ENCODE measurements at regions not wholly inside any gene's neighbourhood (a gene's known extent, or its start where the extent isn't known, plus 50 kb on each side); places are given as distances from the start of the nearest gene placed in this dataset.

DNA sequence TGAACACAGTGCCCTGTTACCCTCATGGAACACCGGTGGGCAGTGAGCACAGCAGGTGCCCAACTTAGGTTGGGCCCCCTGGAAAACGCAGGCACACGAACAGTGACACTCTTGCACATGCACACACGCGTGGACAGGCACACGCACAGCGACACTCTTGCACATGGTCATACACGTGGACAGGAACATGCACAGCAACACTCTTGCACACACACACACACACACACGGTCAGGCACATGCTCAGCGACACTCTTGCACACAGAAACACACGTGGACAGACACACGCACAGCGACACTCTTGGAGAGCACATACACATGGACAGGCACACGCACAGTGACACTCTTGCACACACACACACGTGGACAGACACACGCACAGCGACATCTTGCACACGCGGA, 559.4 kb upstream of the ADAMTS16 start:
- BruUV-seq (replicated peaks), result no TSS peak
- H3K4me3 ChIP-seq (replicated peaks in 1 of 3; ENCODE audit: insufficient read depth in 1 of 3, low read depth in 1 of 3, low read length in 3 of 3), result no peak overlapping the region
- CTCF ChIA-PET, result no interaction called here
- TF ChIP-seq FOS (IDR thresholded peaks at IDR 0.05; ENCODE audit: borderline replicate concordance, insufficient read depth, low read length) (no peak), GATA2 (IDR thresholded peaks at IDR 0.05; ENCODE audit: insufficient read depth, insufficient read length, low read depth, low read length) (no peak)
- TF ChIP-seq, protein P1, sequence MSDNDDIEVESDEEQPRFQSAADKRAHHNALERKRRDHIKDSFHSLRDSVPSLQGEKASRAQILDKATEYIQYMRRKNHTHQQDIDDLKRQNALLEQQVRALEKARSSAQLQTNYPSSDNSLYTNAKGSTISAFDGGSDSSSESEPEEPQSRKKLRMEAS (IDR thresholded peaks at IDR 0.05; ENCODE audit: insufficient read depth, insufficient read length), result no peak
- dilution Hi-C loops (cut with MboI; ENCODE audit: extremely low pct_ligation_motif_present, low sequenced_read_pairs), result no loop called here
- H3K4me2 ChIP-seq (ENCODE audit: insufficient read depth, low read length), result no peak overlapping the region
- H3K9me1 ChIP-seq (replicated peaks; ENCODE audit: control insufficient read depth, extremely low read depth, insufficient read depth, low read length), result no peaks in the 10 kb centered on the region
- no peak for DNase-seq (ENCODE audit: low read depth, low spot score)
- FAIRE-seq, result no peak
- peaks cover 5% of the 10 kb centered on the region for H3K9me3 ChIP-seq (replicated peaks; ENCODE audit: control insufficient read depth, insufficient read depth, low read length)
- H3K27me3 ChIP-seq (ENCODE audit: control insufficient read depth in 2 of 2, insufficient read depth in 2 of 2, low read length in 2 of 2), result no peaks in the 10 kb centered on the region
- H3K4me1 ChIP-seq (ENCODE audit: control insufficient read depth, extremely low read depth, insufficient read depth, low read length), result no peaks in the 10 kb centered on the region
- intact Hi-C loops (cut with micrococcal nuclease), result no loop called here
- no peak overlapping the region for H3K9ac ChIP-seq (replicated peaks; ENCODE audit: extremely low read depth, insufficient read depth, low read length)
- POLR2A ChIA-PET, result no interaction called here
- H3K79me2 ChIP-seq (ENCODE audit: control insufficient read depth, insufficient read depth, low read length), result no peaks in the 10 kb centered on the region
- no peaks in the 10 kb centered on the region for H3K36me3 ChIP-seq (ENCODE audit: control insufficient read depth in 2 of 2, extremely low read depth in 1 of 2, insufficient read depth in 2 of 2, low read length in 2 of 2)
- H3K27ac ChIP-seq (ENCODE audit: insufficient read depth, low read depth, low read length), result no peak overlapping the region
- no peaks in the 10 kb centered on the region for H4K20me1 ChIP-seq (replicated peaks; ENCODE audit: control insufficient read depth, extremely low read depth, insufficient read depth, low read length)
- no peak overlapping the region for H2AFZ ChIP-seq (ENCODE audit: low read depth, low read length)

DNA sequence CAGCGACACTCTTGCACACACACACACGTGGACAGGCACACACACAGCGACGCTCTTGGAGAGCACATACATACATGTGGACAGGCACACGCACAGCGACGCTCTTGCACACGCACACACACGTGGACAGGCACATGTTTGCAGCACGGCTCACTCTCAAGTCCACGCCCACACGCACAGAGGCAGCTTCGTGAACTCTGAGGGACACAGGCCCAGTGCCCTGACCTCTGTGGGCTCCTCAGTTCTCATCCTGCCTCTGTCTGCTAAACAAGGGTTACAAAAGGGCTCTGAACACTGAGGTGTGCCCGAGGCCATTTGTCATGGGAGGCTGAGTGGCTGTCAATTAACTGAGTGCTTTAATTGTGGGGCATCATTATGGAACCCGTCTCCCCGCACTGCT, 558.8 kb upstream of the ADAMTS16 start:
- dilution Hi-C loops (cut with MboI; ENCODE audit: extremely low pct_ligation_motif_present, low sequenced_read_pairs), result no loop called here

More for the DNA sequence above, 558.8 kb upstream of the ADAMTS16 start:
- ChIA-PET POLR2A (no interaction called here), CTCF (no interaction called here)
- FAIRE-seq, result no peak
- Histone ChIP-seq H3K27ac (ENCODE audit: insufficient read depth, low read depth, low read length) (no peak overlapping the region), H3K9ac (replicated peaks; ENCODE audit: extremely low read depth, insufficient read depth, low read length) (no peak overlapping the region), H4K20me1 (replicated peaks; ENCODE audit: control insufficient read depth, extremely low read depth, insufficient read depth, low read length) (no peaks in the 10 kb centered on the region), H3K36me3 (ENCODE audit: control insufficient read depth in 2 of 2, extremely low read depth in 1 of 2, insufficient read depth in 2 of 2, low read length in 2 of 2) (no peaks in the 10 kb centered on the region), H3K4me1 (ENCODE audit: control insufficient read depth, extremely low read depth, insufficient read depth, low read length) (no peaks in the 10 kb centered on the region), H3K79me2 (ENCODE audit: control insufficient read depth, insufficient read depth, low read length) (no peaks in the 10 kb centered on the region), H3K4me2 (ENCODE audit: insufficient read depth, low read length) (no peak overlapping the region), H3K9me1 (replicated peaks; ENCODE audit: control insufficient read depth, extremely low read depth, insufficient read depth, low read length) (no peaks in the 10 kb centered on the region), H3K27me3 (ENCODE audit: control insufficient read depth in 2 of 2, insufficient read depth in 2 of 2, low read length in 2 of 2) (no peaks in the 10 kb centered on the region), H3K9me3 (replicated peaks; ENCODE audit: control insufficient read depth, insufficient read depth, low read length) (peaks cover 5% of the 10 kb centered on the region), H2AFZ (ENCODE audit: low read depth, low read length) (no peak overlapping the region), H3K4me3 (replicated peaks in 1 of 3; ENCODE audit: insufficient read depth in 1 of 3, low read depth in 1 of 3, low read length in 3 of 3) (no peak overlapping the region)
- TF ChIP-seq, protein P1 (IDR thresholded peaks at IDR 0.05; ENCODE audit: insufficient read depth, insufficient read length), result no peak
- TF ChIP-seq GATA2 (IDR thresholded peaks at IDR 0.05; ENCODE audit: insufficient read depth, insufficient read length, low read depth, low read length), result no peak
- no peak for TF ChIP-seq MYC (IDR thresholded peaks at IDR 0.05; ENCODE audit: low read depth, low read length)
- TF ChIP-seq, protein P2, sequence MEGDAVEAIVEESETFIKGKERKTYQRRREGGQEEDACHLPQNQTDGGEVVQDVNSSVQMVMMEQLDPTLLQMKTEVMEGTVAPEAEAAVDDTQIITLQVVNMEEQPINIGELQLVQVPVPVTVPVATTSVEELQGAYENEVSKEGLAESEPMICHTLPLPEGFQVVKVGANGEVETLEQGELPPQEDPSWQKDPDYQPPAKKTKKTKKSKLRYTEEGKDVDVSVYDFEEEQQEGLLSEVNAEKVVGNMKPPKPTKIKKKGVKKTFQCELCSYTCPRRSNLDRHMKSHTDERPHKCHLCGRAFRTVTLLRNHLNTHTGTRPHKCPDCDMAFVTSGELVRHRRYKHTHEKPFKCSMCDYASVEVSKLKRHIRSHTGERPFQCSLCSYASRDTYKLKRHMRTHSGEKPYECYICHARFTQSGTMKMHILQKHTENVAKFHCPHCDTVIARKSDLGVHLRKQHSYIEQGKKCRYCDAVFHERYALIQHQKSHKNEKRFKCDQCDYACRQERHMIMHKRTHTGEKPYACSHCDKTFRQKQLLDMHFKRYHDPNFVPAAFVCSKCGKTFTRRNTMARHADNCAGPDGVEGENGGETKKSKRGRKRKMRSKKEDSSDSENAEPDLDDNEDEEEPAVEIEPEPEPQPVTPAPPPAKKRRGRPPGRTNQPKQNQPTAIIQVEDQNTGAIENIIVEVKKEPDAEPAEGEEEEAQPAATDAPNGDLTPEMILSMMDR (IDR thresholded peaks at IDR 0.05; ENCODE audit: extremely low read depth in 1 of 2, insufficient read depth in 1 of 2, low read depth in 1 of 2, low read length in 2 of 2), result no peak
- TF ChIP-seq FOS (IDR thresholded peaks at IDR 0.05; ENCODE audit: borderline replicate concordance, insufficient read depth, low read length), result no peak
- no peak for TF ChIP-seq EZH2 (IDR thresholded peaks at IDR 0.05; ENCODE audit: borderline replicate concordance, low read depth, low read length, severe bottlenecking)
- no peak for TF ChIP-seq POLR2A (IDR thresholded peaks at IDR 0.05; ENCODE audit: low read depth, low read length)
- no peak for TF ChIP-seq JUN (IDR thresholded peaks at IDR 0.05; ENCODE audit: borderline replicate concordance, insufficient read depth, insufficient read length, low read depth)
- TF ChIP-seq POLR2AphosphoS5 (IDR thresholded peaks at IDR 0.05; ENCODE audit: insufficient read depth, low read depth, low read length), result no peak
- no peak for DNase-seq (ENCODE audit: low read depth, low spot score)
- no TSS peak for BruUV-seq (replicated peaks)
- intact Hi-C loops (cut with micrococcal nuclease), result no loop called here
